Vagina (tissue), 2 donors: ENCODE measurements at regions not wholly inside any gene's neighbourhood (a gene's known extent, or its start where the extent isn't known, plus 50 kb on each side); places are given as distances from the start of the nearest gene placed in this dataset.

Source experiments
- DNase-seq, 2 donors: peaks; one replicate each; pipeline ENCODE4 v3.0.0-alpha.2; 2017; ENCODE audit errors: extremely low spot score in 2 of 2
- H3K27ac ChIP-seq: fragments of 200-600 bp; sonication (generic); one replicate; pipeline ENCODE4 v1.5.1; 2019
- H3K27me3 ChIP-seq: fragments of 200-600 bp; sonication (generic); one replicate; pipeline ENCODE4 v1.5.1; 2019
- H3K36me3 ChIP-seq, 2 donors: fragments of 200-600 bp; sonication (generic); one replicate each; pipeline ENCODE4 v1.5.1; 2017 to 2019
- H3K4me1 ChIP-seq: fragments of 200-600 bp; sonication (generic); one replicate; pipeline ENCODE4 v1.5.1; 2019
- H3K4me3 ChIP-seq, 2 donors: fragments of 200-600 bp; sonication (generic); 1 replicate in 1 of 2; 2 replicates in 1 of 2; pipeline ENCODE4 v1.5.1; 2016 to 2019
- H3K9me3 ChIP-seq: fragments of 200-600 bp; sonication (generic); one replicate; pipeline ENCODE4 v1.5.1; 2019
- POLR2A ChIP-seq, 2 donors: fragments of 450-650 bp; IDR thresholded peaks; one replicate each; pipeline ENCODE4 v1.6.1; 2017; ENCODE audit warnings: antibody characterized with exemption in 2 of 2, mild to moderate bottlenecking in 2 of 2, moderate library complexity in 2 of 2
- POLR2AphosphoS5 ChIP-seq, 2 donors: sonication (generic); formaldehyde crosslinking; IDR thresholded peaks; one replicate each; pipeline ENCODE4 v1.9.0; 2017; ENCODE audit warnings: antibody characterized with exemption in 2 of 2, mild to moderate bottlenecking in 2 of 2, low read depth in 1 of 2; ENCODE audit not compliant: insufficient read depth in 1 of 2
- intact Hi-C: fragments of 100-400 bp; cut with DNase I; formaldehyde crosslinking; loops from one replicate; pipeline ENCODE4 v1.15.1; 2023
- TF ChIP-seq, protein P1 (sequence below), 3 experiments: fragments of 450-650 bp in 2 of 3; fragments of 200-600 bp in 1 of 3; sonication (generic) in 1 of 3; IDR thresholded peaks; one replicate each; pipeline ENCODE4 v1.5.1; 2017 to 2019; ENCODE audit warnings: antibody characterized with exemption in 3 of 3, mild to moderate bottlenecking in 2 of 3, moderate library complexity in 2 of 3

DNA sequence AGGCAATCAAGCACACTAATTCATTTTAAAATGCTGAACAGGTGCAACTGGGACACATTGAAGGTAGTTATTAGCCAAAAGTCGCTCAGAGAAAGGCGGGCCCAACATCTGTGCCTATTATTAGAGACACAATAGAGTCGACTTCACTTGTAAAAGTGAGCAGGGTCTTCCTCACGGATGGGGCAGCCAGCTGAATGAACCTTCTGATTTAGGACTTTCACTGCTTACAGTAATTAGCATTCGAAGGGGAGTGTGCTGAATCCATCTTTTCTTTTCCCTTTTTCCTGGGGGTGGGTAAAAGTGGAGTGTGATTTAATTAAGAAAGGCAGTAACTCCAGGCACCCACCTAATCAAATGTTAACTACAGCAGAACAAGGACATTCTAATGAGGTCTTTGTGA is 677.7 kb downstream of the DCDC2C start:
- no peak for DNase-seq
- intact Hi-C loops: no loop called here
- no peaks in the 10 kb centered on the region for H3K9me3 ChIP-seq
- H3K4me3 ChIP-seq: no peak overlapping the region
- no peaks in the 10 kb centered on the region for H3K27me3 ChIP-seq
- TF ChIP-seq POLR2AphosphoS5 (IDR thresholded peaks at IDR 0.05; ENCODE audit: insufficient read depth in 1 of 2, low read depth in 1 of 2) (no peak), POLR2A (IDR thresholded peaks at IDR 0.05) (no peak)
- TF ChIP-seq, protein P1, sequence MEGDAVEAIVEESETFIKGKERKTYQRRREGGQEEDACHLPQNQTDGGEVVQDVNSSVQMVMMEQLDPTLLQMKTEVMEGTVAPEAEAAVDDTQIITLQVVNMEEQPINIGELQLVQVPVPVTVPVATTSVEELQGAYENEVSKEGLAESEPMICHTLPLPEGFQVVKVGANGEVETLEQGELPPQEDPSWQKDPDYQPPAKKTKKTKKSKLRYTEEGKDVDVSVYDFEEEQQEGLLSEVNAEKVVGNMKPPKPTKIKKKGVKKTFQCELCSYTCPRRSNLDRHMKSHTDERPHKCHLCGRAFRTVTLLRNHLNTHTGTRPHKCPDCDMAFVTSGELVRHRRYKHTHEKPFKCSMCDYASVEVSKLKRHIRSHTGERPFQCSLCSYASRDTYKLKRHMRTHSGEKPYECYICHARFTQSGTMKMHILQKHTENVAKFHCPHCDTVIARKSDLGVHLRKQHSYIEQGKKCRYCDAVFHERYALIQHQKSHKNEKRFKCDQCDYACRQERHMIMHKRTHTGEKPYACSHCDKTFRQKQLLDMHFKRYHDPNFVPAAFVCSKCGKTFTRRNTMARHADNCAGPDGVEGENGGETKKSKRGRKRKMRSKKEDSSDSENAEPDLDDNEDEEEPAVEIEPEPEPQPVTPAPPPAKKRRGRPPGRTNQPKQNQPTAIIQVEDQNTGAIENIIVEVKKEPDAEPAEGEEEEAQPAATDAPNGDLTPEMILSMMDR (IDR thresholded peaks at IDR 0.05): no peak
- no peaks in the 10 kb centered on the region for H3K36me3 ChIP-seq
- H3K4me1 ChIP-seq: no peaks in the 10 kb centered on the region
- no peak overlapping the region for H3K27ac ChIP-seq

- no peak for TF ChIP-seq POLR2A (IDR thresholded peaks at IDR 0.05)
- TF ChIP-seq POLR2AphosphoS5 (IDR thresholded peaks at IDR 0.05; ENCODE audit: insufficient read depth in 1 of 2, low read depth in 1 of 2): no peak
- TF ChIP-seq, protein P1 (IDR thresholded peaks at IDR 0.05): no peak
- Histone ChIP-seq H3K27me3 (no peaks in the 10 kb centered on the region), H3K9me3 (no peaks in the 10 kb centered on the region), H3K4me1 (no peaks in the 10 kb centered on the region), H3K27ac (no peak overlapping the region), H3K36me3 (no peaks in the 10 kb centered on the region), H3K4me3 (no peak overlapping the region)
- DNase-seq: no peak
- intact Hi-C loops: no loop called here
These were observed 678.4 kb downstream of the DCDC2C start for GRCh38 chr2:4381773-4382172.

DNA sequence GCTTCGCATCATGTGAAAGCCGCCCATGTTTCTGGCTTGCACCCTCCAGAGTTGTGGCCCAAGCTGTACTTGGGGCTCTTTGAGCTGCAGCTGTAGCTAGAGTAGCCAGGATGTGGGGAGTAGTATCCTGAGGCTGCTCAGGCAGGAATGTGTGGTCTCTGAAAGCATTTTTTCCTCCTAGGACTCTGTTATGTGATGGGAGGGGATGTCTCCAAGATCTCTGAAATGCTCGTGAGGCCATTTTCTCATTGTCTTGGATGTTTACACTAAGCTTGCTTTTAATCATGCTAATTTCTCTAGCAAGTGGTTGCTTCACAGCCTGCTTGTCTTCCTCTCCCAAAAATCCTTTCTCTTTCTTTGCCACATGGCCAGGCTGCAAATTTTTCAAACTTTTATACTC is 687.6 kb downstream of the DCDC2C start:
- H3K4me3 ChIP-seq: no peak overlapping the region
- no peaks in the 10 kb centered on the region for H3K36me3 ChIP-seq
- H3K27ac ChIP-seq: no peak overlapping the region
- no peaks in the 10 kb centered on the region for H3K4me1 ChIP-seq
- TF ChIP-seq POLR2AphosphoS5 (IDR thresholded peaks at IDR 0.05; ENCODE audit: insufficient read depth in 1 of 2, low read depth in 1 of 2) (no peak), POLR2A (IDR thresholded peaks at IDR 0.05) (no peak)
- TF ChIP-seq, protein P1 (IDR thresholded peaks at IDR 0.05): no peak
- DNase-seq: no peak
- H3K9me3 ChIP-seq: no peaks in the 10 kb centered on the region
- H3K27me3 ChIP-seq: no peaks in the 10 kb centered on the region
- intact Hi-C loops: no loop called here

- H3K9me3 ChIP-seq: no peaks in the 10 kb centered on the region
These were observed 701.0 kb downstream of the DCDC2C start for GRCh38 chr2:4404363-4404762.

DNA sequence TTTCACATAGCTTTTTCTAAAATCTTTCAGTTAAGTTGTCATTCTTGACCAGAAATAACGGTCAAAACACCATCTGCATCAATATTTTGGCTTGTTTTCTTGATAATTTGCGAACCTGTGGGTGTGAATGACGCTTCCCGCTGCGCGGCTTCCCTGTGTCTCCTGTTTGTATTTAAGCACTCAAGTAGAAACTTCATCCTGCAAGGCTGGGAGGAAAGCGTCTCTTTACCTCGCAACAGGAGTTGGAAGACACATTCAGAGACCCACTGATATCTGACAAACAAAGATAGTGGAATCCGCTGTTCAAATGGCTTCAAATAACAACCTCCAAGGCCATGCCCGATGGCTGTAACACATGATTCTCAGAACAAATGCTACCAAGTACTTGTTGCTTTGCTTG is 704.9 kb downstream of the DCDC2C start:
- TF ChIP-seq POLR2A (IDR thresholded peaks at IDR 0.05) (no peak), POLR2AphosphoS5 (IDR thresholded peaks at IDR 0.05; ENCODE audit: insufficient read depth in 1 of 2, low read depth in 1 of 2) (no peak)
- TF ChIP-seq, protein P1 (IDR thresholded peaks at IDR 0.05): no peak
- Histone ChIP-seq H3K36me3 (no peaks in the 10 kb centered on the region), H3K27ac (no peak overlapping the region), H3K27me3 (no peaks in the 10 kb centered on the region), H3K4me1 (no peaks in the 10 kb centered on the region), H3K4me3 (no peak overlapping the region), H3K9me3 (no peaks in the 10 kb centered on the region)
- intact Hi-C loops: no loop called here
- no peak for DNase-seq

More at GRCh38 chr2:4404363-4404762, 701.0 kb downstream of the DCDC2C start:
- no peak overlapping the region for H3K4me3 ChIP-seq
- no peaks in the 10 kb centered on the region for H3K4me1 ChIP-seq
- no peaks in the 10 kb centered on the region for H3K27me3 ChIP-seq
- no peak for DNase-seq
- no peak for TF ChIP-seq POLR2AphosphoS5 (IDR thresholded peaks at IDR 0.05; ENCODE audit: insufficient read depth in 1 of 2, low read depth in 1 of 2)
- TF ChIP-seq POLR2A (IDR thresholded peaks at IDR 0.05): no peak
- TF ChIP-seq, protein P1 (IDR thresholded peaks at IDR 0.05): no peak
- no peaks in the 10 kb centered on the region for H3K36me3 ChIP-seq
- intact Hi-C loops: no loop called here
- H3K27ac ChIP-seq: no peak overlapping the region
